Astrocyte (in vitro differentiated cells and primary cell): ENCODE measurements at regions not wholly inside any gene's neighbourhood (a gene's known extent, or its start where the extent isn't known, plus 50 kb on each side); places are given as distances from the start of the nearest gene placed in this dataset.

Source experiments
- DNase-seq: peaks from one replicate; pipeline ENCODE4 v3.0.0-alpha.2; 2010; ENCODE audit warnings: low read depth
- FAIRE-seq: peaks from 2 replicates; lab custom pipeline; 2011; peaks lifted over from hg19 to GRCh38; lab: Jason Lieb, UNC
- H2AFZ ChIP-seq: 2 replicates; pipeline ENCODE4 v1.6.0; 2012; ENCODE audit warnings: low read depth, low read length, inconsistent platforms
- H3K27ac ChIP-seq: 2 replicates; pipeline ENCODE4 v1.5.1; 2011; ENCODE audit warnings: low read depth, low read length, inconsistent platforms
- H3K27me3 ChIP-seq: 2 replicates; pipeline ENCODE4 v1.6.0; 2011; ENCODE audit warnings: low read length, inconsistent platforms; ENCODE audit not compliant: insufficient read depth
- H3K36me3 ChIP-seq: 2 replicates; pipeline ENCODE4 v1.5.1; 2011; ENCODE audit warnings: low read length, inconsistent platforms; ENCODE audit not compliant: insufficient read depth
- H3K4me1 ChIP-seq: 2 replicates; pipeline ENCODE4 v1.5.1; 2011; ENCODE audit warnings: low read length, inconsistent platforms; ENCODE audit not compliant: insufficient read depth
- H3K4me2 ChIP-seq: 2 replicates; pipeline ENCODE4 v1.6.0; 2012; ENCODE audit warnings: low read length, inconsistent platforms
- H3K4me3 ChIP-seq: 2 replicates; pipeline ENCODE4 v1.5.1; 2011; ENCODE audit warnings: low read depth, mild to moderate bottlenecking, low read length, inconsistent platforms; ENCODE audit not compliant: insufficient read depth
- H3K79me2 ChIP-seq: 2 replicates; pipeline ENCODE4 v1.6.0; 2012; ENCODE audit warnings: mild to moderate bottlenecking, low read length, inconsistent platforms; ENCODE audit not compliant: insufficient read depth
- H3K9ac ChIP-seq: 2 replicates; pipeline ENCODE4 v1.6.0; 2012; ENCODE audit warnings: mild to moderate bottlenecking, low read length, inconsistent platforms
- H3K9me3 ChIP-seq: 2 replicates; pipeline ENCODE4 v1.5.1; 2012; ENCODE audit warnings: low read depth, mild to moderate bottlenecking, low read length, inconsistent platforms; ENCODE audit not compliant: insufficient read depth
- H4K20me1 ChIP-seq: 2 replicates; pipeline ENCODE4 v1.6.0; 2012; ENCODE audit warnings: low read length, inconsistent platforms; ENCODE audit not compliant: insufficient read depth
- H3K27ac Mint-ChIP-seq: one replicate; pipeline ENCODE4 v1.8.0; 2021; ENCODE audit warnings: mild to moderate bottlenecking, mixed read lengths; ENCODE audit not compliant: unreplicated experiment
- H3K27me3 Mint-ChIP-seq: one replicate; pipeline ENCODE4 v1.8.0; 2021; ENCODE audit warnings: low read depth, mixed read lengths; ENCODE audit not compliant: unreplicated experiment
- H3K36me3 Mint-ChIP-seq: one replicate; pipeline ENCODE4 v1.8.0; 2021; ENCODE audit warnings: low read depth, mixed read lengths; ENCODE audit not compliant: unreplicated experiment
- H3K4me1 Mint-ChIP-seq: one replicate; pipeline ENCODE4 v1.8.0; 2021; ENCODE audit warnings: low read depth, mixed read lengths; ENCODE audit not compliant: unreplicated experiment
- H3K4me3 Mint-ChIP-seq: one replicate; pipeline ENCODE4 v1.8.0; 2021; ENCODE audit warnings: mild to moderate bottlenecking, moderate library complexity, mixed read lengths; ENCODE audit not compliant: unreplicated experiment
- H3K9me3 Mint-ChIP-seq: one replicate; pipeline ENCODE4 v1.8.0; 2021; ENCODE audit warnings: mild to moderate bottlenecking, mixed read lengths; ENCODE audit not compliant: unreplicated experiment
- CTCF ChIP-seq: IDR thresholded peaks from 2 replicates; pipeline ENCODE4 v1.5.1; 2011; ENCODE audit warnings: low read depth, mild to moderate bottlenecking, inconsistent platforms, low read length, moderate library complexity; ENCODE audit not compliant: insufficient read depth
- EZH2 ChIP-seq: IDR thresholded peaks from 2 replicates; pipeline ENCODE4 v1.6.1; 2012; ENCODE audit warnings: mild to moderate bottlenecking, low read length, inconsistent platforms; ENCODE audit not compliant: insufficient read depth

- no peaks in the 10 kb centered on the region for H4K20me1 ChIP-seq
- Mint-ChIP-seq H3K27ac (no peak overlapping the region), H3K36me3 (no peaks in the 10 kb centered on the region), H3K4me1 (no peaks in the 10 kb centered on the region), H3K4me3 (no peak overlapping the region), H3K9me3 (peaks cover 4% of the 10 kb centered on the region), H3K27me3 (peaks cover 13% of the 10 kb centered on the region)
- FAIRE-seq (no peak), DNase-seq (no peak)
- H3K9ac ChIP-seq = no peak overlapping the region
- no peaks in the 10 kb centered on the region for H3K27me3 ChIP-seq
- H3K4me3 ChIP-seq = no peak overlapping the region
- H3K79me2 ChIP-seq = no peaks in the 10 kb centered on the region
- no peaks in the 10 kb centered on the region for H3K4me1 ChIP-seq
- no peak overlapping the region for H3K4me2 ChIP-seq
- no peaks in the 10 kb centered on the region for H3K9me3 ChIP-seq
- H3K36me3 ChIP-seq = no peaks in the 10 kb centered on the region
- TF ChIP-seq EZH2 (no peak), CTCF (no peak)
- H3K27ac ChIP-seq = no peak overlapping the region
- no peak overlapping the region for H2AFZ ChIP-seq
These were observed 247.8 kb upstream of the SMIM30 start for GRCh38 chr7:113366122-113366521.

GRCh38 chr7:113349339-113349738 is 231.0 kb upstream of the SMIM30 start:
- no peak overlapping the region for H3K9ac ChIP-seq
- H3K4me2 ChIP-seq = no peak overlapping the region
- H3K36me3 Mint-ChIP-seq = no peaks in the 10 kb centered on the region
- H3K27me3 ChIP-seq = no peaks in the 10 kb centered on the region
- no peak overlapping the region for H3K27ac ChIP-seq
- H3K4me1 Mint-ChIP-seq = no peaks in the 10 kb centered on the region
- H3K9me3 Mint-ChIP-seq = peaks cover 2% of the 10 kb centered on the region
- no peak overlapping the region for H2AFZ ChIP-seq
- no peaks in the 10 kb centered on the region for H3K27me3 Mint-ChIP-seq
- H3K9me3 ChIP-seq = no peaks in the 10 kb centered on the region
- H4K20me1 ChIP-seq = no peaks in the 10 kb centered on the region
- TF ChIP-seq CTCF = no peak
- no peak for TF ChIP-seq EZH2
- no peaks in the 10 kb centered on the region for H3K79me2 ChIP-seq
- H3K4me3 ChIP-seq = no peak overlapping the region
- FAIRE-seq = no peak
- no peak for DNase-seq
- H3K4me3 Mint-ChIP-seq = no peak overlapping the region
- no peak overlapping the region for H3K27ac Mint-ChIP-seq
- H3K36me3 ChIP-seq = no peaks in the 10 kb centered on the region
- H3K4me1 ChIP-seq = no peaks in the 10 kb centered on the region

DNA sequence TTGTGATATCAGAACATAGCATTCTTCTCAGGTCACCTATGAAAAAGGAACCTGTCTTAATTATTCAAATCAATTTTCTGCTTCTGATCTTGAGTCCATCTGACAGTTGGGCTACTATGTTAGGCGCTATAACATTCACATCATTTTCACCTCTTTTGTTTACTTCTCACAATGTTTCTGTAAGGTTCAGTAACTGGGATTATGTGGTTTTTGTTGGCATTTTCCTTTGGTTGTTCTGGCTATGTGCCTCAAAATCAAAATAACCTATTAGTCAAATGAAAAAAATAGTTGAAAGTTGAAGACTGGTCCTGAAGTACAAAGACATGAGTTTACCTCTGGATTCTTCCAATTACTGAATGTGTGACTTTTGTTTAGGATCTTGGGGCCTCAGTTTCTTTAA is 221.3 kb upstream of the SMIM30 start:
- FAIRE-seq (no peak), DNase-seq (no peak)
- H3K9ac ChIP-seq = no peak overlapping the region
- H3K4me2 ChIP-seq = no peak overlapping the region
- no peaks in the 10 kb centered on the region for H4K20me1 ChIP-seq
- H3K36me3 ChIP-seq = no peaks in the 10 kb centered on the region
- Mint-ChIP-seq H3K36me3 (no peaks in the 10 kb centered on the region), H3K4me3 (no peak overlapping the region), H3K27ac (no peak overlapping the region), H3K9me3 (peaks cover 7% of the 10 kb centered on the region), H3K27me3 (no peaks in the 10 kb centered on the region), H3K4me1 (no peaks in the 10 kb centered on the region)
- no peak overlapping the region for H3K4me3 ChIP-seq
- TF ChIP-seq CTCF (no peak), EZH2 (no peak)
- H3K79me2 ChIP-seq = no peaks in the 10 kb centered on the region
- no peak overlapping the region for H2AFZ ChIP-seq
- H3K4me1 ChIP-seq = no peaks in the 10 kb centered on the region
- no peaks in the 10 kb centered on the region for H3K27me3 ChIP-seq
- no peaks in the 10 kb centered on the region for H3K9me3 ChIP-seq
- no peak overlapping the region for H3K27ac ChIP-seq
